AG10803 (cell line): ENCODE measurements at regions not wholly inside any gene's neighbourhood (a gene's known extent, or its start where the extent isn't known, plus 50 kb on each side); places are given as distances from the start of the nearest gene placed in this dataset.

Experiments
- DNase-seq: peaks from one replicate; pipeline ENCODE4 v3.0.0; 2010; ENCODE audit warnings: low read depth
- H3K4me3 ChIP-seq: 2 replicates; pipeline ENCODE4 v1.5.1; 2011; ENCODE audit warnings: mild to moderate bottlenecking, low read length, control low read depth
- CTCF ChIP-seq: conservative IDR thresholded peaks from 2 replicates; pipeline ENCODE4 v1.5.1; 2011; ENCODE audit warnings: mild to moderate bottlenecking, low read length, control low read depth, inconsistent platforms

- H3K4me3 ChIP-seq = no peak overlapping the region
- peak; percentile 43 for DNase-seq
- no peak for TF ChIP-seq CTCF
Observed at GRCh38 chr10:63711361-63711760, 190.2 kb downstream of the REEP3 start.

- H3K4me3 ChIP-seq = no peak overlapping the region
- peak; percentile 97 for DNase-seq
- no peak for TF ChIP-seq CTCF
Observed at GRCh38 chr10:63711867-63712716, 190.9 kb downstream of the REEP3 start.

- TF ChIP-seq CTCF = no peak
- no peak overlapping the region for H3K4me3 ChIP-seq
- DNase-seq = peak; percentile 40
Observed at GRCh38 chr10:63712717-63713115, 191.5 kb downstream of the REEP3 start.

- no peak for TF ChIP-seq CTCF
- H3K4me3 ChIP-seq = no peak overlapping the region
- peak; percentile 62 for DNase-seq
Observed at GRCh38 chr10:63713191-63714144, 192.3 kb downstream of the REEP3 start.

- no peak for DNase-seq
- no peak for TF ChIP-seq CTCF
- H3K4me3 ChIP-seq = no peak overlapping the region
Observed at GRCh38 chr10:63716016-63716580, 194.9 kb downstream of the REEP3 start.

GRCh38 chr10:63717027-63717715 lies 196.0 kb downstream of the REEP3 start:
- no peak for TF ChIP-seq CTCF
- DNase-seq = peak; percentile 21
- H3K4me3 ChIP-seq = no peak overlapping the region
